ENCODE measurements at regions not wholly inside any gene's neighbourhood (a gene's known extent, or its start where the extent isn't known, plus 50 kb on each side); places are given as distances from the start of the nearest gene placed in this dataset.

- peaks cover 69% of the 10 kb centered on the region for H3K27me3 Mint-ChIP-seq
- no peak overlapping the region for H3K4me3 Mint-ChIP-seq
- peaks cover 15% of the 10 kb centered on the region for H3K4me1 Mint-ChIP-seq (ENCODE audit: low read depth)
- H3K36me3 Mint-ChIP-seq (ENCODE audit: low read depth): no peaks in the 10 kb centered on the region
- no peak overlapping the region for H3K27ac Mint-ChIP-seq
- no peaks in the 10 kb centered on the region for H3K9me3 Mint-ChIP-seq
- DNase-seq: no peak
Observed at GRCh38 chr11:43561832-43562231, 118.7 kb upstream of the HSD17B12 start.

GRCh38 chr11:43567396-43567975, 113.1 kb upstream of the HSD17B12 start:
- Mint-ChIP-seq H3K9me3 (no peaks in the 10 kb centered on the region), H3K27ac (no peak overlapping the region), H3K27me3 (peaks cover 80% of the 10 kb centered on the region), H3K36me3 (ENCODE audit: low read depth) (no peaks in the 10 kb centered on the region), H3K4me1 (ENCODE audit: low read depth) (no peaks in the 10 kb centered on the region), H3K4me3 (no peak overlapping the region)
- no peak for DNase-seq

DNA sequence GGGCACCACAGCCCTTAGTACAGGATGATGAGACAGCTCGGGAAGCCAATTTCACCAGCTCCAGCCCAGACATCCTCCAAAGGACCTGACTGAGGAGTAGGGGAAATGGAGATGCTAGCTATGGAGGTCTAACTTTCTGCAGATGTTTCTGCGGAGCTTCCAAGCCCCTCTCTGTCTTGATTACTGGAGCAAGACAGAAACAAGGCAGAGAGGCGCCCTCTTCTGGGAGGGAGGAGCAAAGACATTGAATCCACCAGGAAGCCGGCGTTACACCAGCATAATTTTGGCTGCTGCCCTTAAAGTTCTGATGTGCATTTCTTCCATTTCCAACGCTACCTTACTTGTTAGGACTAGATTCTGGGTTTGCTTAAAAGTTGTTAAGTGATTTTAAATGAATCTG, 107.3 kb upstream of the HSD17B12 start:
- H3K27ac Mint-ChIP-seq: no peak overlapping the region
- H3K36me3 Mint-ChIP-seq (ENCODE audit: low read depth): no peaks in the 10 kb centered on the region
- peaks cover 23% of the 10 kb centered on the region for H3K4me1 Mint-ChIP-seq (ENCODE audit: low read depth)
- DNase-seq: no peak
- no peak overlapping the region for H3K4me3 Mint-ChIP-seq
- H3K9me3 Mint-ChIP-seq: no peaks in the 10 kb centered on the region
- peaks cover 100% of the 10 kb centered on the region for H3K27me3 Mint-ChIP-seq

- H3K4me3 Mint-ChIP-seq: no peak overlapping the region
- DNase-seq: no peak
- H3K4me1 Mint-ChIP-seq (ENCODE audit: low read depth): peaks cover 29% of the 10 kb centered on the region
- peaks cover 100% of the 10 kb centered on the region for H3K27me3 Mint-ChIP-seq
- no peaks in the 10 kb centered on the region for H3K36me3 Mint-ChIP-seq (ENCODE audit: low read depth)
- no peak overlapping the region for H3K27ac Mint-ChIP-seq
- H3K9me3 Mint-ChIP-seq: no peaks in the 10 kb centered on the region
Observed at GRCh38 chr11:43573873-43574272, 106.7 kb upstream of the HSD17B12 start.

DNA sequence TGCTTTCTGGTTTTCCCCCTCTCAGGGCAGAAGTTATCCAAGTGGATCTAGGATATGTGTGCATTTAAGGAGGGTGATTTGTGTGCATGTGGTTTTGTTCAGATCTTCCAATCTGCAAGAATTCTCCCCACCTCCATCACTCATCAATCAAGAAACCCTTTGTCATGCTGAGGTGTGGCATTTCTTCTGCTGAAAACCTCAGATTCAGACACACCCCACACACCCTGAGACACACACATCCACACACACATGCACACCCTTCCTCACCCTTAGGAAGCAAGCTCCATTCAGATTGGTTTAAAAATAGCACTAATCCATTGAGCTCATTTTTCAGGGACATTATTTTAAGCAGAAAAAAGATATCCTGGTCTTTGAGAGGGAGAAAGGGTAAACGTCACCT, 106.1 kb upstream of the HSD17B12 start:
- H3K4me3 Mint-ChIP-seq: no peak overlapping the region
- H3K9me3 Mint-ChIP-seq: no peaks in the 10 kb centered on the region
- H3K27ac Mint-ChIP-seq: no peak overlapping the region
- DNase-seq: no peak
- H3K27me3 Mint-ChIP-seq: peaks cover 97% of the 10 kb centered on the region
- peaks cover 31% of the 10 kb centered on the region for H3K4me1 Mint-ChIP-seq (ENCODE audit: low read depth)
- H3K36me3 Mint-ChIP-seq (ENCODE audit: low read depth): no peaks in the 10 kb centered on the region

DNA sequence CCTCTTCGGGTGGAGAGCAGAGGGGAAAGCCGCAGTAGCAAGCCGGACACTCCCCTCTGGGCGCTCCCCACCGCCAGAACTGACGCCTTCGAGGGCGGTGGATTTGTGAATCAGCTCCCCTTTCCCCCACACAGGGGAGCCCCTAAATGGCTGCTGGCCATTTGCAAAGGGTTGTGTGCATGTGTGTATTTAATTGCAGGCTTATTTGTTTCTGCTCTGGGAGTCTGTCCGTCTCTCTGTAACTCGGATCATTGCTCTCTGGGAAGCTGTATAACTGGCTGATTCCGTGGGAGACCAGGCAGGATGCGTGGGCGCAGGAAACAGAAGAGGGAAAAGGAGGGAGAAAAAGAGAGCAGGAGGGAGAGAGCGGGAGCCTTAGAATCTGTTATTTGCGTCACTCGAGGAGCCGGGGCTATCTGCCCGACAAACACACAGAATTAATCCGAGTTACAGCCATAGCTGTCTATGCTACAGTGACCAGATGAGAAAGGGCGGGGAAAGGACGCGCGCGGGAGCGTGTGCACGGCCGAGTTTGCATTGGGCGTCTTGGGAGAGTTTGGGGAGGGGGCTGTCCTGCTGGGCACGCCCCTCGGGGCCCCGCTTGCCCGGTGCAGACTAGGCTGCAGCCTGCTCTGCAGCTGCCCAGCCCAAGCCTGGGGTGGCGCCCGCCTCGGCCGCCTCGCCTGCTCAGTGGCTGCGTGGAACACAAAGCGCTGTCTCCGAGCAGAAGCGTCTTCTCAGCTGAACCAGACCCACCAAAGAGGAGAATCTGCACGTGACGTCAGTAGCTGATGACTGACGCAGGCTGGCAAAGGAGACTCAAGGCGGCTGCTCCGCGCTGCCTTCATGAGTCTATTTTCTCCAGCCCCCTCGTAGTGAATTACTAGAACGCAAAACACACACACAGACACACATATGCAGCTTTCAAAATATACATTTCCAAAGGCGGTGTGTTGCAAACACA, 105.3 kb upstream of the HSD17B12 start:
- Mint-ChIP-seq H3K27ac (no peak overlapping the region), H3K4me1 (ENCODE audit: low read depth) (peaks cover 36% of the 10 kb centered on the region), H3K9me3 (no peaks in the 10 kb centered on the region), H3K4me3 (no peak overlapping the region), H3K27me3 (peaks cover 97% of the 10 kb centered on the region), H3K36me3 (ENCODE audit: low read depth) (no peaks in the 10 kb centered on the region)
- peak; percentile 34 for DNase-seq

GRCh38 chr11:43575913-43576310, 104.6 kb upstream of the HSD17B12 start:
- H3K27me3 Mint-ChIP-seq: peaks cover 97% of the 10 kb centered on the region
- no peak for DNase-seq
- H3K4me3 Mint-ChIP-seq: no peak overlapping the region
- no peaks in the 10 kb centered on the region for H3K36me3 Mint-ChIP-seq (ENCODE audit: low read depth)
- H3K9me3 Mint-ChIP-seq: no peaks in the 10 kb centered on the region
- peaks cover 42% of the 10 kb centered on the region for H3K4me1 Mint-ChIP-seq (ENCODE audit: low read depth)
- no peak overlapping the region for H3K27ac Mint-ChIP-seq

DNA sequence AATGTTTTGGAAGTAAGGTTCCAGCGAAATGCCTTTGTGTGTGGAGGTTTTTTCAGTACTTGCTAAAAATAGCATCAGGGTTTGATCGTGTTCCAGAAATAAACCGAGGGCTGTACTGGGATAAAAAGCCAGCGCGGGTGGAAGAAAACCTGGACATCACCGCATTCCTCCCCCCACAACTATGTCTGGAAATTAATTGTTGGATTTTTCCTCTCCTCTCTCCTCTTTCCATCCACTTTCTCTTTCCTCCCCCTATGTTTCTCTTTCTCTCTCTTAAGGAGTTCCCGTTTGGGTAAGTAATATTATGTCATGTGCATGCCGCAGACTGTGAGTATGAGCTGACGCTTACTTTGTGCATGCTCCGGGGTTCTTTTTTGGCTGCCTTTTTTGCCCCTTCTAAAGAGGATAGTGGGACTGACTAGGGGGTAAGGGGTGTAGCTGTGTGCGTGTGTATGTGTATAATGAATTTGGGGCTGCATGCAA, 104.2 kb upstream of the HSD17B12 start:
- Mint-ChIP-seq H3K9me3 (no peaks in the 10 kb centered on the region), H3K4me1 (ENCODE audit: low read depth) (peaks cover 45% of the 10 kb centered on the region), H3K36me3 (ENCODE audit: low read depth) (no peaks in the 10 kb centered on the region), H3K4me3 (no peak overlapping the region), H3K27me3 (peaks cover 97% of the 10 kb centered on the region), H3K27ac (no peak overlapping the region)
- no peak for DNase-seq

GRCh38 chr11:43576803-43577521, 103.6 kb upstream of the HSD17B12 start:
- peaks cover 97% of the 10 kb centered on the region for H3K27me3 Mint-ChIP-seq
- no peak overlapping the region for H3K27ac Mint-ChIP-seq
- H3K4me1 Mint-ChIP-seq (ENCODE audit: low read depth): peaks cover 51% of the 10 kb centered on the region
- no peaks in the 10 kb centered on the region for H3K36me3 Mint-ChIP-seq (ENCODE audit: low read depth)
- no peak overlapping the region for H3K4me3 Mint-ChIP-seq
- DNase-seq: no peak
- no peaks in the 10 kb centered on the region for H3K9me3 Mint-ChIP-seq

- Mint-ChIP-seq H3K4me1 (ENCODE audit: low read depth) (peaks cover 55% of the 10 kb centered on the region), H3K36me3 (ENCODE audit: low read depth) (no peaks in the 10 kb centered on the region), H3K27me3 (peaks cover 97% of the 10 kb centered on the region), H3K9me3 (no peaks in the 10 kb centered on the region), H3K4me3 (no peak overlapping the region), H3K27ac (no peak overlapping the region)
- DNase-seq: no peak
Observed at GRCh38 chr11:43577566-43578264, 102.8 kb upstream of the HSD17B12 start.

GRCh38 chr11:43578346-43579170, 102.0 kb upstream of the HSD17B12 start:
- Mint-ChIP-seq H3K9me3 (no peaks in the 10 kb centered on the region), H3K4me1 (ENCODE audit: low read depth) (peaks cover 55% of the 10 kb centered on the region), H3K4me3 (peak overlapping the region; percentile 70), H3K36me3 (ENCODE audit: low read depth) (no peaks in the 10 kb centered on the region), H3K27me3 (peaks cover 97% of the 10 kb centered on the region), H3K27ac (no peak overlapping the region)
- DNase-seq: peak; percentile 33

- Mint-ChIP-seq H3K27ac (no peak overlapping the region), H3K4me1 (ENCODE audit: low read depth) (peaks cover 55% of the 10 kb centered on the region), H3K9me3 (no peaks in the 10 kb centered on the region), H3K4me3 (peak overlapping the region; percentile 70), H3K36me3 (ENCODE audit: low read depth) (no peaks in the 10 kb centered on the region), H3K27me3 (peaks cover 97% of the 10 kb centered on the region)
- DNase-seq: peak; percentile 64
Observed at GRCh38 chr11:43579171-43579918, 101.2 kb upstream of the HSD17B12 start.

DNA sequence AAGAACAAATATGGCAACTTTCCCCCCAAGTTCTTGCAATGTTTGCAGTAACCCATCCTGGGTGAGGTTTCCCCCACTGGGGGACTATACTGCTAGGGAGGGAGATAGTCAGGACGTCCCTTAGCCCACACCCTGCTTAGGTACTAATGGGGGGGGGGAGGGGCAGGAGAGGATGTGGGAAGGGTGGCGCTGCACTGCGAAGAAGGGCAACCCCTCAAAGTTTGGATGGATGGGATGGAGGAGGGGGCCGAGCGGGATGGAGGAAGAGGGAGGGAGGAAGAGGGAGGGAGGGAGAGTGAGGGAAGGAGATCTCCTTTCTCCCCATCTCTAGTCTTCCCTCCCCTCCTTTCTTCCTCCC, 100.6 kb upstream of the HSD17B12 start:
- Mint-ChIP-seq H3K27me3 (peaks cover 97% of the 10 kb centered on the region), H3K9me3 (no peaks in the 10 kb centered on the region), H3K4me1 (ENCODE audit: low read depth) (peaks cover 55% of the 10 kb centered on the region), H3K36me3 (ENCODE audit: low read depth) (no peaks in the 10 kb centered on the region), H3K27ac (no peak overlapping the region), H3K4me3 (peak overlapping the region; percentile 70)
- DNase-seq: no peak

All from activated T-cell treated with anti-CD3 and anti-CD28 coated beads, Interleukin-2, amount 50 U/mL, for 24 hours (primary cell).